ENCODE measurements at regions not wholly inside any gene's neighbourhood (a gene's known extent, or its start where the extent isn't known, plus 50 kb on each side); places are given as distances from the start of the nearest gene placed in this dataset.

DNA sequence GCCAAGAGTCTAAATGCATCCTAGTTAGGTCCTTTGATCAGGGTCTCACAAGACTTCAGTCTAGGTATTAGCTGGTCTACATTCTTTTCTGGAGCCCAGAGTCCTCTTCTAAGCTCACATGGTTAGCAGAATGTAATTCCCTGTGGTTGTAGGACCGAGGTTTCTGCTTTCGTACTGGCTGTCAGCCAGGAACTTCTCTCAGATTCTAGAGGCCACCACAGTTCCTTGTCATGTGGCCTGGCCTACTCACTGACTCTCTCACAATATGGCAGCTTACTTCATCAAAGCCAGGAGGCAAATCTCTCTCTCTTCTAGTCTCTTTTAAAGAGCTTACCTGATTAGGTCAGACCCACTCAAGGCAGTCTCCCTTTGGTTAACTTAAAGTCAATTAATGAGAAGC lies 82.9 kb downstream of the POU4F1 start:
- TF ChIP-seq, protein P1, sequence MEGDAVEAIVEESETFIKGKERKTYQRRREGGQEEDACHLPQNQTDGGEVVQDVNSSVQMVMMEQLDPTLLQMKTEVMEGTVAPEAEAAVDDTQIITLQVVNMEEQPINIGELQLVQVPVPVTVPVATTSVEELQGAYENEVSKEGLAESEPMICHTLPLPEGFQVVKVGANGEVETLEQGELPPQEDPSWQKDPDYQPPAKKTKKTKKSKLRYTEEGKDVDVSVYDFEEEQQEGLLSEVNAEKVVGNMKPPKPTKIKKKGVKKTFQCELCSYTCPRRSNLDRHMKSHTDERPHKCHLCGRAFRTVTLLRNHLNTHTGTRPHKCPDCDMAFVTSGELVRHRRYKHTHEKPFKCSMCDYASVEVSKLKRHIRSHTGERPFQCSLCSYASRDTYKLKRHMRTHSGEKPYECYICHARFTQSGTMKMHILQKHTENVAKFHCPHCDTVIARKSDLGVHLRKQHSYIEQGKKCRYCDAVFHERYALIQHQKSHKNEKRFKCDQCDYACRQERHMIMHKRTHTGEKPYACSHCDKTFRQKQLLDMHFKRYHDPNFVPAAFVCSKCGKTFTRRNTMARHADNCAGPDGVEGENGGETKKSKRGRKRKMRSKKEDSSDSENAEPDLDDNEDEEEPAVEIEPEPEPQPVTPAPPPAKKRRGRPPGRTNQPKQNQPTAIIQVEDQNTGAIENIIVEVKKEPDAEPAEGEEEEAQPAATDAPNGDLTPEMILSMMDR (IDR thresholded peaks at IDR 0.05): no peak
- TF ChIP-seq EZH2 (IDR thresholded peaks at IDR 0.05) (no peak), EZH2phosphoT487 (IDR thresholded peaks at IDR 0.05) (no peak)

Measured in neural progenitor cell (in vitro differentiated cells).